GM12878 (cell line): ENCODE measurements at regions not wholly inside any gene's neighbourhood (a gene's known extent, or its start where the extent isn't known, plus 50 kb on each side); places are given as distances from the start of the nearest gene placed in this dataset.

Source experiments
- ATAC-seq: fragments of 200-7000 bp; cut with Tn5 transposase; 3 replicates; pipeline ENCODE4 v1.9.1; 2020; ENCODE audit warnings: mild to moderate bottlenecking, moderate library complexity
- BruUV-seq: library from RNA; stranded (reverse); fragments of 400-500 nt; replicated peaks from 2 replicates; lab custom pipeline; 2021; lab: Mats Ljungman, UMichigan
- CTCF ChIA-PET: fragments of 300-600 bp; sonication (Branson Sonifier 250); formaldehyde crosslinking; extraction: SDS; loops from one replicate; lab custom pipeline; 2021; ENCODE audit warnings: inconsistent platforms; lab: Yijun Ruan, JAX
- POLR2A ChIA-PET: fragments of 350-600 bp; formaldehyde crosslinking; extraction: SDS; loops from one replicate; lab custom pipeline; 2021; ENCODE audit warnings: inconsistent platforms; lab: Charles Lee
- RAD21 ChIA-PET: fragments of 300-600 bp; sonication (Branson Sonifier 250); formaldehyde crosslinking; loops from one replicate; lab custom pipeline; 2023; ENCODE audit warnings: antibody characterized with exemption; ENCODE audit not compliant: unreplicated experiment; lab: Charles Lee
- SMC1A ChIA-PET: fragments of 300-600 bp; sonication (Branson Sonifier 250); formaldehyde crosslinking; loops from one replicate; lab custom pipeline; 2023; ENCODE audit not compliant: unreplicated experiment, uncharacterized antibody; lab: Charles Lee
- DNase-seq: peaks from one replicate; pipeline ENCODE4 v3.0.0-alpha.2; 2011; ENCODE audit warnings: low read depth, low spot score
- FAIRE-seq: peaks from 3 replicates; lab custom pipeline; 2011; peaks lifted over from hg19 to GRCh38; lab: Jason Lieb, UNC
- H2AFZ ChIP-seq: 2 replicates; pipeline ENCODE4 v1.6.0; 2011; ENCODE audit warnings: low read depth, low read length, control low read depth; ENCODE audit not compliant: control insufficient read depth
- H3K27ac ChIP-seq: 2 replicates; pipeline ENCODE4 v1.5.1; 2011; ENCODE audit warnings: control low read depth; ENCODE audit not compliant: control insufficient read depth, insufficient read depth
- H3K27me3 ChIP-seq, 2 experiments: replicated peaks in 1 of 2; 2 replicates each; pipeline versions ENCODE4 v1.6.0 to v1.6.1; 2011; ENCODE audit warnings: low read length in 1 of 2; ENCODE audit not compliant: control insufficient read depth in 2 of 2, insufficient read depth in 2 of 2
- H3K36me3 ChIP-seq, 2 experiments: 2 replicates each; pipeline ENCODE4 v1.5.1; 2011; ENCODE audit warnings: low read length in 1 of 2; ENCODE audit not compliant: control insufficient read depth in 2 of 2, insufficient read depth in 2 of 2
- H3K4me1 ChIP-seq: 2 replicates; pipeline ENCODE4 v1.6.1; 2011; ENCODE audit warnings: mild to moderate bottlenecking, low read length, moderate library complexity, mixed read lengths; ENCODE audit not compliant: control insufficient read depth, insufficient read depth
- H3K4me2 ChIP-seq: 2 replicates; pipeline ENCODE4 v1.6.0; 2011; ENCODE audit warnings: control low read depth; ENCODE audit not compliant: control insufficient read depth, insufficient read depth
- H3K4me3 ChIP-seq: fragments of 200-600 bp; sonication (generic); 2 replicates; pipeline ENCODE4 v1.5.1; 2016
- H3K79me2 ChIP-seq: 2 replicates; pipeline ENCODE4 v1.6.0; 2011; ENCODE audit warnings: low read length; ENCODE audit not compliant: control insufficient read depth, insufficient read depth
- H3K9ac ChIP-seq: 2 replicates; pipeline ENCODE4 v1.8.0; 2011; ENCODE audit warnings: low read length, control low read depth, mixed read lengths; ENCODE audit not compliant: control insufficient read depth, insufficient read depth
- H3K9me3 ChIP-seq: replicated peaks from 3 replicates; pipeline ENCODE4 v1.5.1; 2011; ENCODE audit warnings: mild to moderate bottlenecking, low read length; ENCODE audit not compliant: control insufficient read depth, insufficient read depth
- H4K20me1 ChIP-seq: 2 replicates; pipeline ENCODE4 v1.6.0; 2011; ENCODE audit not compliant: control insufficient read depth, insufficient read depth
- BRCA1 ChIP-seq: IDR thresholded peaks from 2 replicates; pipeline ENCODE4 v1.6.1; 2011; ENCODE audit warnings: low read depth, low read length, improper control_type of control experiment
- ELK1 ChIP-seq: IDR thresholded peaks from 2 replicates; pipeline ENCODE4 v1.6.1; 2012; ENCODE audit warnings: low read depth, low read length, improper control_type of control experiment
- HDAC6 ChIP-seq: fragments of 200-600 bp; sonication (generic); IDR thresholded peaks from one replicate; pipeline ENCODE4 v1.8.0; 2017; ENCODE audit warnings: antibody characterized with exemption; ENCODE audit not compliant: unreplicated experiment
- MXI1 ChIP-seq: fragments of 150-350 bp; IDR thresholded peaks from 2 replicates; pipeline ENCODE4 v1.6.1; 2011; ENCODE audit warnings: low read depth, mild to moderate bottlenecking, inconsistent platforms, low read length, improper control_type of control experiment
- NFXL1 ChIP-seq: fragments of 450-650 bp; IDR thresholded peaks from 2 replicates; pipeline ENCODE4 v1.6.1; 2017; ENCODE audit warnings: antibody characterized with exemption, mild to moderate bottlenecking, borderline replicate concordance
- NR2C1 ChIP-seq: fragments of 450-650 bp; IDR thresholded peaks from 2 replicates; pipeline ENCODE4 v1.6.1; 2017; ENCODE audit warnings: antibody characterized with exemption, mild to moderate bottlenecking, moderate library complexity
- PKNOX1 ChIP-seq: fragments of 450-650 bp; IDR thresholded peaks from 2 replicates; pipeline ENCODE4 v1.6.1; 2016; ENCODE audit warnings: mild to moderate bottlenecking
- RAD51 ChIP-seq: fragments of 450-650 bp; IDR thresholded peaks from 2 replicates; pipeline ENCODE4 v1.6.1; 2016; ENCODE audit warnings: moderate library complexity, mild to moderate bottlenecking, inconsistent platforms
- RBBP5 ChIP-seq: fragments of 200-600 bp; sonication (generic); conservative IDR thresholded peaks from 2 replicates; pipeline ENCODE4 v1.6.1; 2016
- SIX5 ChIP-seq: IDR thresholded peaks from 2 replicates; pipeline ENCODE4 v1.6.1; 2011; ENCODE audit warnings: mild to moderate bottlenecking, low read depth, low read length, moderate library complexity; ENCODE audit not compliant: severe bottlenecking
- SKIL ChIP-seq: fragments of 450-650 bp; IDR thresholded peaks from 2 replicates; pipeline ENCODE4 v1.6.1; 2017; ENCODE audit warnings: mild to moderate bottlenecking, low read depth, inconsistent platforms; ENCODE audit not compliant: poor library complexity, severe bottlenecking
- SMAD5 ChIP-seq: IDR thresholded peaks from 2 replicates; pipeline ENCODE4 v1.6.1; 2016; ENCODE audit warnings: antibody characterized with exemption, low read depth
- SMARCA5 ChIP-seq: fragments of 450-650 bp; IDR thresholded peaks from 2 replicates; pipeline ENCODE4 v1.6.1; 2017; ENCODE audit warnings: mild to moderate bottlenecking
- TBL1XR1 ChIP-seq: IDR thresholded peaks from 2 replicates; pipeline ENCODE4 v1.6.1; 2012; ENCODE audit warnings: low read depth, low read length, improper control_type of control experiment
- in situ Hi-C: fragments of 300-500 bp; cut with MboI; formaldehyde crosslinking; loops from 9 replicates; pipeline ENCODE4 v1.14.3; 2018; ENCODE audit warnings: mixed read lengths
- intact Hi-C: fragments of 100-400 bp; cut with micrococcal nuclease; formaldehyde crosslinking; loops from one replicate; pipeline ENCODE4 v1.14.2; 2022; ENCODE audit not compliant: unreplicated experiment

- ATAC-seq (no peak), DNase-seq (no peak), FAIRE-seq (no peak)
- POLR2A ChIA-PET: no interaction called here
- no peak overlapping the region for H3K9ac ChIP-seq
- RAD21 ChIA-PET: no interaction called here
- H3K36me3 ChIP-seq: no peaks in the 10 kb centered on the region
- no peaks in the 10 kb centered on the region for H3K27me3 ChIP-seq
- H3K79me2 ChIP-seq: no peaks in the 10 kb centered on the region
- CTCF ChIA-PET: interaction anchor here (0.7 kb wide), 1 partner anchor 413 kb away, joined by 3 read pairs; no protein-coding TSS in a partner anchor
- no peaks in the 10 kb centered on the region for H3K9me3 ChIP-seq
- no TSS peak for BruUV-seq
- H4K20me1 ChIP-seq: no peaks in the 10 kb centered on the region
- no peak for TF ChIP-seq PKNOX1
- no peak for TF ChIP-seq RAD51
- no peak for TF ChIP-seq BRCA1
- no peak for TF ChIP-seq NR2C1
- no peak for TF ChIP-seq RBBP5
- no peak for TF ChIP-seq ELK1
- TF ChIP-seq NFXL1: no peak
- TF ChIP-seq SMAD5: no peak
- no peak for TF ChIP-seq SKIL
- TF ChIP-seq MXI1: no peak
- TF ChIP-seq HDAC6: no peak
- no peak for TF ChIP-seq SMARCA5
- TF ChIP-seq TBL1XR1: no peak
- TF ChIP-seq SIX5: no peak
- H3K27ac ChIP-seq: no peak overlapping the region
- intact Hi-C loops (no loop called here), in situ Hi-C loops (no loop called here)
- SMC1A ChIA-PET: no interaction called here
- H3K4me1 ChIP-seq: no peaks in the 10 kb centered on the region
- no peak overlapping the region for H3K4me3 ChIP-seq
- H2AFZ ChIP-seq: no peak overlapping the region
- no peak overlapping the region for H3K4me2 ChIP-seq
Observed at GRCh38 chr7:121669144-121669543, 203.8 kb upstream of the PTPRZ1 start.
